T-helper 1 cell treated with Interleukin-12 subunit alpha and Interleukin-12 subunit beta and Interleukin-4 antibody, amounts not matched to agents 30 ng/mL and 1 ng/mL, for 36 hours (primary cell): ENCODE measurements at regions not wholly inside any gene's neighbourhood (a gene's known extent, or its start where the extent isn't known, plus 50 kb on each side); places are given as distances from the start of the nearest gene placed in this dataset.
"Not testable (repeated sequence)": the region's sequence is repeated elsewhere in the genome, so short reads cannot be mapped to it uniquely, and the experiment has no call there.

Source experiments
- intact Hi-C: fragments of 100-400 bp; cut with micrococcal nuclease; formaldehyde crosslinking; loops from one replicate; pipeline ENCODE4 v1.15.1; 2024

DNA sequence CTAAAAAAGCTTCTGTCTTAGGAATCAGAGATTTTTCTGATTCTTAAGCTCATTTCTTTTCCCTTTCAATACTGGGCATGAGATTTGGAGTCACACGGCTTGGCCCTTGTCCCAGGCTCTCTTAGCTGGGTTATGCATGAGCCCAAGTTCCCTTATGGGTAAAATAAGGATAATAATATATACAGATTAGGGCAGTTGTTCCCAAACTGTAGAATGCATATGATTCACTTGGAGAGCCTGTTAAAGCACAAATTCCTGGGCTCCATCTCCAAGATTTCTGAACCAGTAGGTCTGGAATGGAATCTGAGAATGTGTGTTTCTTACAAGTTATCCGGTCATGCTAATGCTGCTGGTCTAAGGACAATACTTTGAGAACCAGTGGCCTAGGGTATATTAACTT lies 154.0 kb downstream of the REEP3 start:
- intact Hi-C loops = no loop called here

DNA sequence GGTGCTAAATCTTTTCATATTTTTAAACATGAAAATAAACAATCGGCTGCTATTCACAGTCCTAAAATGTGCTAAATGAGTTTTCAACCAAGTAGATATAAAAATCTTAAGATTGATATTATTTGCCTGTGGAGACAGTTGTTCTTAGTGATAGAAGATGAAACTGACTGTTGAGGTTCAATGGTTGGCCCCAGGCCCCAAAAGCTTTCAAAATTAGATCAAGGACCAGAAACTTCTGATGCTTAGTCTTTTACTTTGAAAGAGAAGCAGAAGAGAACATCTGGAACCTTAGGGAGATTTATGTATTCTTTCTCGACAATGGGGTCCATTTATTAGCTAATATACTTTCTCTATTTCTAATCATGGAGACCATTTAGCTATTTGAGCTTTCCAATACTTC lies 155.8 kb downstream of the REEP3 start:
- intact Hi-C loops = no loop called here

DNA sequence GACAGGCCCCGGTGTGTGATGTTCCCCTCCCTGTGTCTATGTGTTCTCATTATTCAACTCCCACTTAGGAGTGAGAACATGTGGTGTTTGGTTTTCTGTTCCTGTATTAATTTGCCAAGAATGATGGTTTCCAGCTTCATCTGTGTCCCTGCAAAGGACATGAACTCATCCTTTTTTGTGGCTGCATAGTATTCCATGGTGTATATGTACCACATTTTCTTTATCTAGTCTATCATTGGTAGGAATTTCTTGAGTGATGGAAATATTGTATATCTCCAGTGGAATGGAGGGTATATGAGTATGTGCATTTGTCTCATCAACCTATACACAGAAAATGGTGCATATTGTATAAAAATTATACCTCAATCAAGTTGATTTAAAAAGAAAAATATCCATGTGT lies 159.3 kb downstream of the REEP3 start:
- intact Hi-C loops = not testable (repeated sequence)

DNA sequence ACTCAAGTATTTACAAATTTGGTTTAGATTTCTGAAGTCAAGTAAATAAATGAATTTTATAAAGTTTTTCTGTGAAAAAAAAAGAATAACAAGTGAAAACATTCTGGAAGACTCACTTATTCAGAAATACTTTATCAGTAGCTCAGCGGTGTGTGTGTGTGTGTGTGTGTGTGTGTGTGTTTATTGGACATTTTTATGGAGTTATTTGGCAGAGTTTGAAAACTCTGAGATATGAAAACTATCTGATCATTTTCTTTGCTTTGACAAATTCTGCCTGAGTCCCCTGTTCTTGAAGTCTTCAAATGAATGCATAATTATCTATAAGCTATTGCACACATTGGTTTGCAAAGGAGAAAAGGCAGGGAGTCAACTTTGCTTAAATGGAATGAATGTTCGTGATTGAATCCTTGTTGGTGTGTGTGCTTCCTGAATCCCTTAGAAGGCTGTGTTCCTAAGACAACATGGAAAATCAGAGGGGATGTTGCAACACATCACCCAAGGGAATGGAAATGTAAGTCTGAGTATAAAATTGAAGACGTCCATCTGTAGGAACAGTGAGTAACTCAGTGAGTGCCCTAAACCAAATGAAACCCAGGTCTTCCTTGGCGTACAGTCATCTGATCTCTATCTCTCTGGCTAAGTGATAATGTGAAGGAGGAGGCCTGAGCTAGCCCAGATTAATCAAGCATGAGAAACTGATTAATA lies 160.9 kb downstream of the REEP3 start:
- intact Hi-C loops = no loop called here

DNA sequence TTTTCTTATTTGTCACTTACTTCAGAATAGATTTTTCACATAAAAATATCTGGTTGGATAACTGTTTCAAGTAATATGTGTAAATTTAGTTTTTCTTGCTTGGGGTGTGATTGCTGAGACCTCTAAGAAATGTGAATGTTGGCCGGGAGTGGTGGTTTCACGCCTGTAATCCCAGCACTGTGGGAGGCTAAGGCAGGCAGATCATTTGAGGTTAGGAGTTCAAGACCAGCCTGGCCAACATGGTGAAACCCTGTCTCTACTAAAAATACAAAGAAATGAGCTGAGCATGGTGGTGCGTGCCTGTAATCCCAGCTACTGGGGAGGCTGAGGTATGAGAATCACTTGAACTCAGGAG lies 161.5 kb downstream of the REEP3 start:
- intact Hi-C loops = not testable (repeated sequence)

DNA sequence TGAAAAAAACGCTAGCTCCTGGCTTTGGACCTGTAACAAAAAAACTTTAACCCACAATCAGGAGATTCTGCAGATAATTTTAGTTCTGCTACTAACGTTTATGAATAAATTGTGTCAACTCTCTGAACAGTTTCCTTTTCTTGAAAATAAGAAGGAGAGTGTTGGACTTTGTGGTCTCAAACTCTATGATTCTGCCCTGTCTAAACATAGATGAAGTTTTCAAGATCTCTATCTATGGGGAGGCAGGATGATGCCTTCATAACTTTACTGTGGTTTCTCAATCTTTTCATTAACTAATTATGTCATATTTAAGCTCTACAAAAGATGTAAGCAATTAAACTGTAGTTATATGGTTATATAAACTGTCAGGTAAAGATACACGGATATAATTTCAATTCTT lies 162.0 kb downstream of the REEP3 start:
- intact Hi-C loops = no loop called here

DNA sequence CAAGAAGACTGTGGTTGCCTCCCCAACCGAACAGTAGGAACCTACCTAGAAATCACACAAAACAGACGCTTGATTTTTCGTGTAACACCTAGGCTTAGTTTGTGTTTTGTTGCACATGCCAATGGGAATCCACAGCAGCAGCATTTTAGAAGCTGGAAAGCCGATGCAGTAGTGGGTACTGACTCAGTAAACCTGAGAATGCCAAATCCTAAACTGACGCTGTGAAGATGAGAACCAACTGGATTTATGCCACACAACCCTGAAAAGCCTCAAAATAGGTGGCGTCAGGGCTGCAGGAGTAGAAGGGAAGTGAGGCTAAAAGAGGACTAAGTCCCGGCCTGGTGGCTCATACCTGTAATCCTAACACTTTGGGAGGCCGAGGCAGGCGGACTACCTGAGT lies 162.5 kb downstream of the REEP3 start:
- intact Hi-C loops = loop anchor here (2.0 kb wide), 1 partner anchor 13 kb away; no protein-coding TSS in a partner anchor

DNA sequence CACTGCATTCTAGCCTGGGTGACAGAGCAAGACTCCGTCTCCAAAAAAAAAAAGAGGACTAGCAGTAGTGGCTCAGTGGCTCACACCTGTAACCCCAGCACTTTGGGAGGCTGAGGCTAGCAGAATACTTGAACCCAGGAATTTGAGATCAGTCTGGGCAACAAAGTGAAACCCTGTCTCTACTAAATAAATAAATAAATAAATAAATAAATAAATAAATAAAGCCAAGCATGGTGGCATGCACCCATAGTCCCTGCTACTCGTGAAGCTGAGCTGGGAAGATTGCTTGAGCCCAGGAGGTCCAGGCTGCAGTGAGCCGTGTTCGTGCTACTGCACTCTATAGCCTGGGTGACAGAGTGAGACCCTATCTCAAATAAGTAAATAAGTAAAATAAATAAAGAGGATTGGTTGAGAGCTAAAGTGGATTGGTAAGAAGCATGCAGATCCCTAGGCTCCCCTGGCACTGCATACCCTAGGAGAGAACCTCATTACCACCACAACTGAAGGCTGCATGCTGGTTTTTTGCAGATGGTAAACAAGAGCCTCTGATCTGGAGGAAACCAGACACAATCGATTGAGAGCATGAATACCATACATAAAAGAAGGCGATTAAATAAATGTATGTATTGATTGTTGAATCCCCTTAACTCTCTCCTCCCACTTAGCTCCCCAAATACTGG lies 163.2 kb downstream of the REEP3 start:
- intact Hi-C loops = loop anchor here (2.0 kb wide), 1 partner anchor 14 kb away; no protein-coding TSS in a partner anchor

DNA sequence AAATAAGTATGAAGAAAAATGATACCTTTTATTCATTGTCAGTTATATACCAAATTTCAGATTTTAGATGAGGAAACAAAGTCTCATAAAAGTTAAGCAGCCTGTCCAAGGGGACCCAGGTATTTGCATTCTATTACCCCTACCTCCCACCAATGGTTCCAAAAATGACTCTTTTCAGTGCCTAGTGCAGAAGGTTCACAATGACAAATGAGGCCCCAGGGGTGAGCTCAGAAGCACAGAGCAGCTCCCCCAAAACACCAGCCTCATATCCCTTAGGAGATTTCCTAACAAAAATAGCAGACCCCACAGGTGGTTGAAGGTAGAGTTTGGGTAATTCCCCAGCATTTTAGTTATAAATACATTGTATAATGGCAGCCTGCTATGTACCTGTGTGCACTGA lies 168.6 kb downstream of the REEP3 start:
- intact Hi-C loops = no loop called here

DNA sequence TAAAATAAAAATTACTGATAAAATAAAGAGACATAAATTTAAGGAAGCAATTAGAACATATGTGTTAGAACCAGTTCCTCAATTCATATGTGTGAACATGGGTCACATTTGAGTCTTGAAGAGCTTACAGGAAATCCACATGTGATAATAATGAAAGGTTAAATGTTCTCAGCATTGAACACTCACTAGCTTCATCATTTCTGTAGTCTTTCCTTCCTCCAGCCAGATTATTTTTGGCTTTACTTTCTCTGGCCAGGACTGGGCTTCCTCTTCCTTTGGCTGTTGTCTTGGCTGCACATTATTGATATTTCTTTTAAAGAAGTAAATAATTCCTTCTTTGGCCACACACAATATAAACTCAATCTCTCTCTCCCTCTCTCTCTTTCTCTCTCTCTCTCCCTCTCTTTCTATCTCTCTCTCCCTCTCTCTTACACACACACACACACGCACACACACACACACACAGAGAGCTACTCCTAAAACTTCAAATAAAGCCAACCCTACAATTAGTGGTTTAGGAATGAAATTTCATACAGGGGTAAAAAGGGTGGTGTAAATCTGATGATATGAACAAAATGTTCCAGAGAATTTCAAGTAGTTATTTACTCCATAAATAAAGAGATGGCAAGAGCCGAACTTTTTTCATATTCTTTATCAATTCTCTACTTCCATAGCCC lies 171.2 kb downstream of the REEP3 start:
- intact Hi-C loops = no loop called here

DNA sequence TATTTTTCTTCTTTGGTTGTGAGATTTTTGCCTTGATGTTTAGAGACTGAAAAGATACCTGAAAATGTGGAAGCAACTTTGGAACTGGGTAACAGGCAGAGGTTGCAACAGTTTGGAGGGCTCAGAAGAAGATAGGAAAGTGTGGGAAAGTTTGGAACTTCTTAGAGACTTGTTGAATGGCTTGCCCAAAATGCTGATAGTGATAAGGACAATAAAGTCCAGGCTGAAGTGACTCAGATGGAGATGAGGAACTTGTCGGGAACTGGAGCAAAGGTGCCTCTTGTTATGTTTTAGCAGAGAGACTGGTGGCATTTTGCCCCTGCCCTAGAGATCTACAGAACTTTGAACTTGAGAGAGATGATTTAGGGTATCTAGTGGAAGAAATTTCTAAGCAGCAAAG lies 171.8 kb downstream of the REEP3 start:
- intact Hi-C loops = not testable (repeated sequence)

DNA sequence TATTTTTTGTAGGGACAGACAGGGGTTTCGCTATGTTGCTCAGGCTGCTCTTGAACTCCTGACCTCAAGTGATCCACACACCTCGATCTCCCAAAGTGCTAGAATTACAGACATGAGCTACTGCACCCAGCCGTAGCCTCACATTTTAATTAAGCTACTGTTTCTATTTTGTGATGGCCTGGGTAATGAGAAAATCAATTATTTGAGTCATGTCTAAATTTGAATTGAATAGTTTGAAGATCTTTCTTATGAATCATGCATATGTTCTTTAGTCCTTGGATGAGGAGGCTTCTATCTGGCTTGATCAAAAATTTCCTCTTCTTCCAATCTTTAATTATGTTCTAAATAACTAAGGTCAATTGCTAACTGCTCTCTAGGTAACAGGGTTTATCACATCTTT lies 175.0 kb downstream of the REEP3 start:
- intact Hi-C loops = no loop called here

DNA sequence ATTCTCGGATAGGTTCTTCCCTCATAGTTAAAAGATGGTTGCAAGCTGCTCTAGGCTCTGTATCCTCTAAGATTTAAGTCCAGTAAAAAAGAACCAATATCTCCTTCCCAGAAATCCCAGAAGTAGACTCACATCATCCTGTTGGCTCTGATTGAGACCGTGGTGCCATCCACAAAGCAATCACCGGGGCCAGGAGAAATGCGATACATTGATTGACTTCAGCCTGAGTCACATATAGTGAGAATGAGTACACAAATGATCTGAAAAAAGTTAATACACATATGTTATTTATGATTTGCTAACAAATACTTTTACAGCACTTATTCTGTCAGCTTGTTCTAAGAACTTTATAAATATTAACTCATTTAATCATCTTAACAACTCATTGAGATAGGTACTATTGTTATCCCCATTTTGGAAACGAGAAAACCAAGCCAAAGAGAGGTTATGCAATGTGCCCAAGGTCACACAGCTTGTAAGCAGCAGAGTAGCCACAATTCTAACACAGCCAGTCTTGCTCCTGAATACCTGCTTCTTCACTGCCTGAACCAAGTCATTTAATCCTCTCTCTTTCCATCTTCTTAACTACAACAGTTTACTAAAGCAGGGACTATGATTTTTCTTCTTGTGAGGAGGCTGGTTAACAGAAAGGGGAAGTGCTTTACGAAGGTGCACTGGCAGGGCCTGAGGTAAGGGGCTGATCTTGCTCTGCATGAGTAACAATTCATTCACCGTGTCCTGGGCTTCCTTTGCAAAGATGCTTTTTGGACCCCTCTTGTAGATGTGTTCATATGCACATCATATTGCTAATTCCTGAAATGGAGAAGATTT lies 177.0 kb downstream of the REEP3 start:
- intact Hi-C loops = no loop called here

DNA sequence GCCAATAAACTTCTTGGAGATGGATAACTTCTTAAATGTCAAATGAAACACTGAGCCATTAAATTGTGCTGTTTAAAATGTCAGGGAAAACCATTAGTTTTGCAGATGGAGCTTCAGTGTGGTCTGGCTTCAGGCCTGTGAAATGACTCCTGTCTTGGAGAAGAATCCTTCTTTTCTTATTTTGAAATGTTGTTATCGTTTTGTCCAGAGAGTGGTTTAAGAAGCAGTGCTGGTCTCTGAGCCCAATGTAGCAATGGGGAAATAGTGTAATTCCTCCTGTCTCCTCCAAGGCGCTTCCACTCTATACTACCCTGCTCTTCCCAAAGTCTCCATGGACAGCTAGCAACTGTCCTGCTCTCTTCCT lies 177.6 kb downstream of the REEP3 start:
- intact Hi-C loops = no loop called here

DNA sequence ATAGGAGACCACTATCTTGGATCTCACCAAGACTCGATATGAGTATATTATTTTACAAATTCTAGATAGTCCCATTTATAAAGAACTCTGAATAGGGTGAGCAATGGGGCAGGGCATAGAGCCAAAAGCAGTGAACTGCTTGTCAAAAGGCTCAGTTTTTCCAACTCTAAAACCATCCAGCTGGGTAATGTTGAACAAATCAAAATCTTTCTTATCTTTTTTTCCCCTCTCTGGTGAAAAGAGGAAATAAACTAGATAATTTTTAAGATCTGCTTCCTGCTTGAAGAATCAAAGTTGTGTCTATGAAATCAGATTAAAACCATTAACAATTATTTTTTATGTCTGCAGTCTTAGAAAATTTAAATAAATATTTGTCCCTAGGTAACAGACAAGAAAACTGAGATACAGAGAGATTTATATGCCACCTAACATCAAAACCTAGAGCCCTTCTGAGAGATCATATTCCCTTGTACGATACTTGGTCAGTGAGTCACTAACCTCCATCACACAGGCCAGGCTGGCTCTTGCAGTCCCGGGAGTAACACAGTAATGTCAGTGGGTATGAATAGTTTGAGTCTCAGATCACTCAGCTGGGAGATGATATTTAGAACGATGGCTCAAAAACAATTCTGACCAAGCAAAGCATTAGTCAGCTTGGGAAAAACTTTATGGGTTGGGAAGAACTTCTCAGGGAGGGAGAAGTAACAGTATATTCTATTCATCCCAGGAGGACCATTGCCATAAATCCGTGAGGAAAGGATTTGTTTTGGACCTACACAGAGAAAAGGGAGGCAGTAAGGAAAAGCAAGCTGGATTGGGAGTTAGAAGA lies 178.8 kb downstream of the REEP3 start:
- intact Hi-C loops = no loop called here

DNA sequence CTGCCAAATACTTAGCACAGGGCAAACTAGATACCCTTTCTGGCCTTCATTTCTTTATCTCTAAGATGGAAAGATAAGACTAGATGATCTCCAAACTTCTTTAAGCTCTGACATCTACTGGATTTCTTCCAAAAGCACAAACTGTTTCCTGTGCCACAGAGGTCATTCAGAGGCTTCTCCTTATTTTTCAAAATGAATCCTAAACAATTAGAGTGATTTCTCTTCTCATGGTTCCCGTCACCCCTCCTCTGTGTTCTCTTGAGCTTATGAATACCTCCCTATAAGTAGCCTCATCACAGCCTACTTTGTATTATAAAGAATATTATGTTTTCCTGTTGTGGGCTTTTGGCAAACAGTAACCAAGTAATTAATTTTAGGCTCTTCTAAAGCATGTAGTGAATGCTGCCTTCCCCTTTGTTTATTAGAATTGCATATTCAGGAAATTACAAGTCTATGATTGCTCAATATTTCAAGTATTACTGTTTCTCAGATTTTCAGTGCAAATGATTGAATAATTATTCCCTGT lies 179.5 kb downstream of the REEP3 start:
- intact Hi-C loops = no loop called here

DNA sequence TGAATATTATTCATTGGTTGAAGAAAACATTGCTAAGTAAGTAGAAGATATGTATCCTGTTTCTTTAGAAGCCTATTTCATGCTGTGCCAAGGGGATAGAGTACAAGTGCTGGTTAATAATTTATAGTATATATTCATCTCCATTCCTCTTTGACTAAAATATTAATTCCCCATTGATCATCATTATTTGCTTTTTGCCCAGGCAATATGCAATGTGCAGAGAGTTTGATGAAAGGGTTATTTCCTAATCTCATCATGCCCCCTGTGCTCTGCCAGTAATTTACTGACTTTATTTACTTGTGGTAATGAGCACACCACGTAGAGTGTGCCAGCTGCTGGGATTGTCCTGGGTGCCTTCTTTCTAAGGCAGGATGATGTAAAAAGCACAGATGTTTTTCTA lies 180.9 kb downstream of the REEP3 start:
- intact Hi-C loops = no loop called here

DNA sequence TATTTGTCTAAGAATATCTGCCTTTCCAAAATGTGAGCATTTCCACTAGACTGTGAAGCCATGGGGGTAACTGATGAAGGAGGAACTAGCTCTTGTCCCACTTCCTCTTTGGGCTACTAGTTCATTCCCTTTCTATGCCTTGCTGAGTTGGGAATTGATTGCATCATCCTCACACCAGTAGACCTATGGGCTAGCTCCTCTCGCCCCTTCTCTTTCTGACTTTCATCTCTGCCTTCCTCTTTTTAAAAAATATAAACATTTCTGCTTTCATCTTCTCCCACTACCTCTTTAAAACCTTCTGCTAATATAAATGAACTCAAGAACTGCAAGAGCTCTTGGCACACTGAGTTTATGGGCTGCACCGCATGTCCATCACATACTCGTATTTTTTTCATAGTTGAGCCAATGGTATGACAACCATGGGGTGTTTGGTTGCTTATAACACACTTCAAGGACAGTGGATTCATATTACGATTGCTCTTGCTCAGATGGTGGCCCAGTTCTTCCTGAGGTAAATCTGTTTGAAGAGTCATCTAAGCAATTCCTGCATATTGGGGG lies 182.0 kb downstream of the REEP3 start:
- intact Hi-C loops = no loop called here

DNA sequence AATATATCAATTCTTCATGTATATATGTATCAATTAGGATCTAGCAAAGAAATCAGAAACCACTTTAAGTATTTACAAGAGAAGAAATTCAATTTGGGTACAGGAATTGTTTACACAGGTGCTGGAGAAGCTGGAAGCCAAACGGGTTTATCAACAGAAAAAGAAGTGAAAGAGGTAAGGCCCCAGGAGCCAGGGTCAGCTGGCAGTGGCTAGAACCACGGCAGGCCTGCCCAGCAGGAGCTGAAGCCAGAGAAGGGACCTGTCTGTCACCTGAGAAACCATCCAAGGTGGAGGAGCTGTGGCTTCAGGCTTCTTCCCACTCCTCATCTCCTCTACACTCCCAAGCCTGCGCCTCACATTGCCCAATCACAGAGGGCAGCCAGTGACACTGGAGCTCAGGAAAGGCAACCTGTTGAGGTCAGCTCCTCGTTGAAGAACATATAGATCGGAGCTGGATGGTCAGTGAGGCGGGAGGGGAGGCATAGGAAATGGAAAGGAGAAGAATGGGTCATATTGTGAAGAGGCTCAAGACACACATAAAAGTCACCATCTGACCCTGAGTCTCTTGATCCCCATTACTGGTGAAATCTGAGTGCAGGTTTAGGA lies 182.6 kb downstream of the REEP3 start:
- intact Hi-C loops = no loop called here
